SHP77 treated with DMSO at 0.1 percent for 48 hours (cell line): ENCODE measurements at regions not wholly inside any gene's neighbourhood (a gene's known extent, or its start where the extent isn't known, plus 50 kb on each side); places are given as distances from the start of the nearest gene placed in this dataset.

Source experiments
- DNase-seq: peaks from one replicate; lab custom pipeline; 2025; lab: John Stamatoyannopoulos, UW

DNA sequence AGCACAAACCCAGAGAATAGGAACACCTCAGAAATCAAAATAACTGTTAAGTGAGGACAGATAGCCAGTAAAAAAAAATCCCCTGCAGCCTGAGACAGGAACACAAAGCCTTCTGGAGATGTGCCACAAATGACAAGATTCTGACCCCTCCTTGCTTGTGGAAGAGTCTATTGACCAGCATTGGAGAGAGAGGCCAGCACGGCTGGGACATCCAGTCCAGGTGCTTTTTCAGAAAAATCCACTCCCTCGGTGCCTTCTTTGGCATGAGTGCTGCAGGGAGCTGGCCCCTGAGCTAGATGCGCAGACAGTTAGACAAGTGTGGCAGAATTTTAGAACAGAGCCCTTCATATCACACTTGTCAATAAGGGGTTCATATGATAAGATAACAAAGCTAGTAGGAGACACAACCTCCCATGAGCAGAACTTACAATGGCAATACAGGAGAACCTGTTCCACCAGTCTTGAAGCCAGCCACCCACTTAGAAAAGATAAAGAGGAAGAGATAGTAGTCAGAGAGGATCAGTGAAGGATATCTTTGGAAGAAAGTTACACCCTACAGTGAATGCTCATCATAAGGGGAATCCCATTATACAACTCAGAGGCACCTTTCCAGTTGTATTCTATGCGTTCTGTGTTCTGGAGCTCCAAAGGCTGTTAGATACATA lies 298.4 kb downstream of the TLE1 start:
- no peak for DNase-seq

GRCh38 chr9:81389569-81389993 lies 299.8 kb downstream of the TLE1 start:
- no peak for DNase-seq

GRCh38 chr9:81388831-81389230 lies 300.5 kb downstream of the TLE1 start:
- DNase-seq, result no peak

GRCh38 chr9:81387360-81388106 lies 301.8 kb downstream of the TLE1 start:
- no peak for DNase-seq

DNA sequence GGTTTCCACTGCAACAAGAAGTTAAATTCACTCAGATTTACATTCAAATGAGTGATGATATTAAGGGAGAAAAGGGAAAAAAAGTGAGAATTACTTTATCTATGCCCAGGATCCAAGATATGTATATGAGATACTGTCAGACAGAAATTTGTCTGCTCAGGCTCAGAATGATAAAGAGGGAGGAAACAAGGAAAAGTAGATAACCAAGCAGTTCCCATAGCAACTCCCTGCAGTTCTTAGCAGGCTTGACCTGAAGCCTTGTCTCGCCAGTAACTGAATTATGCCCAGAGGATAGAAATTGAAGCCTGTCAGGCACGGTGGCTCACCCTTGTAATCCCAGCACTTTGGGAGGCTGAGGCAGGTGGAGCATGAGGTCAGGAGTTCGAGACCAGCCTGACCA lies 304.4 kb downstream of the TLE1 start:
- DNase-seq, result no peak

GRCh38 chr9:81382281-81382680 lies 307.1 kb downstream of the TLE1 start:
- no peak for DNase-seq

- DNase-seq, result no peak
Measured at GRCh38 chr9:81381694-81382093, 307.7 kb downstream of the TLE1 start.

- DNase-seq, result no peak
Measured at GRCh38 chr9:81380504-81381359, 308.6 kb downstream of the TLE1 start.

DNA sequence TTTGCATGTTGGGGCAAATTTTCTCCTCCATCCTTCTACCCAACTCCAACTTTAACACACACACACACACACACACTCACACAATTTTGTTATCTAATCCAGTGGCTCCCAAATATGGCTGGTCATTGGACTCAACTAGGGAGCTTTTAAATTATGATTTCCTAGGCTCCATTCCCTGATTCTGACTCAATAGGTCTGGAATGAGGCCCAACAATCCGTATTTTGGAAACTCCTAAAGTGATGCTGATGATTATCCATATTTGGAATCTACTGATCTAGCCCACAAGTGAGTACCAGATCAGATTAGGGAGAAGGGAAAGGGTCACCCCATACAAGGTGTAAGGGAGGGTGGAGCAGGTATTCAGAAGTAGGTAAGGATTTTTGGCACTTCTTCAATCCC lies 309.7 kb downstream of the TLE1 start:
- DNase-seq, result no peak

GRCh38 chr9:81377921-81378320 lies 311.4 kb downstream of the TLE1 start:
- DNase-seq, result no peak

GRCh38 chr9:81377320-81377719 lies 312.0 kb downstream of the TLE1 start:
- DNase-seq, result no peak

- DNase-seq, result no peak
Measured at GRCh38 chr9:81375187-81376100, 313.9 kb downstream of the TLE1 start.

DNA sequence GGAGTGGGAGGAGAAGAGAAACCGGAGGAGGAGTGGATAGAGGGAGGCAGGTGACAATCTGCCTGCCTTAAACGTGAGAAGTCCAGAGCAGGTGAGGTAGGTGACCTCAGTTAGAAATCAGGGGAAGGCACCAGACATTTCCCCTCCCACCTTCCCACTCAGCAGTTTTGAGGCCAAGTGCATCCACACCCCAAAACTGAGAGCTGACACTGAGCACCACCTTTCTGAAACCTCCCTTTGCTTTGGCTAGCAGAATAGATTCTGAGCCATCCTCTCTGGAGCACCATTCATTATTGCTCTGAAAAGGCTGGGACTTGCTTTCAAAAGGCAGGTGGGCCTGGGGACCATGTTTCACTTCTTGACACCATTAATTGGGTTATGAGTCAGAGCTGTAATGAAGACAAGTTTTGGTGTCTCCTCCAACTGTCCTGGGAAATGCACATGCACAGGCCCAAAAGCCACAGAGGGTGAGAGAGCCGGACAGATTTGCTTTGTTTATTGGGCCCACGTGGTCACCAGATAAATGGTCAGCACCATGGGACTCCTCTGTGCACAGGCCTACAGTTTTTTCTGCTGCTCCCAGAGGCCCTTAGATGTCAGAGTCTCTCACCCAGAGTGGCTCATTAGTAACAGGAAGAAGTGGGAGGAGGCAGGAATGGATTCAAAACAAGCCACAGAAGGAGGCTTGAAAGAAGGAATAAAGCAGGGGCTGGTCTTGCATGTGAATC lies 314.7 kb downstream of the TLE1 start:
- DNase-seq, result no peak

GRCh38 chr9:81373294-81373693 lies 316.1 kb downstream of the TLE1 start:
- DNase-seq, result no peak

- no peak for DNase-seq
Measured at GRCh38 chr9:81372628-81373191, 316.6 kb downstream of the TLE1 start.

DNA sequence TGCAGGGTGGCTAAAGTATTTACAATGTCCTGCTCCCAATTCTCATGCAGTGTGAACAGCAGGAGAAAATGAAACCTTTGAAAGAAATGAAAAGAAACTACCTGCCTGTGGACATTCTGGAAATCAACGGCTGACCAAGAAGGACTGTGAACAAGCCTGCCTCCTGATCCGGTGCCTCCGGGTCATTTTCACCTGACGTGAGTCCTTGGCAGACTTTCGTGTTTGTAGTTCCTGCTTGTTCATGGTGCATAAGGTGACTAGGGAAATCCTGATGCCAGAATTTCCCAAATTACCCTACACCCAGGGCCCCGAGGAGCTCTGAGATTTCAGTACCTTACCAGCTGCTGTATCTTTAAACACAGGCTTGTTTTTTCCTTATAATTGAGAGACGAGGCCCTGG lies 317.5 kb downstream of the TLE1 start:
- no peak for DNase-seq

DNA sequence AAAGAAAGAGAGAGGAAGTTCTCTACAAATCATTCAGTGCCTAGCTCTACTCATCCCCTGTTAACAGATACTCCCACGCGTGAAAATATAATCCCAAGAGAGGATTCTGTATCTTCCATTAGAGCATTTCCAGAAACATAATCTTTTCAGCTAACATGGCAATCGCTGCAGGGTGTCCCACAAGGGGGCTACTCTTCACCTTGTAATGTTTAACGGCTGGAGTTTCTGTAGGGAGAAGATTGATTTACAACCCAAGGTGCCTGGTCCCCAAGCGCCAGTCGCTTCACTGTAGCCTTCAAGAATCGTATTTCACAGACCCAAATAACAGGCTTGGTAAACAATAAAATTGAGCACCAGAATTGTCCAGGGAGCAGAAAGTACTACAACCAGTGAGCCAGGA lies 318.7 kb downstream of the TLE1 start:
- no peak for DNase-seq

DNA sequence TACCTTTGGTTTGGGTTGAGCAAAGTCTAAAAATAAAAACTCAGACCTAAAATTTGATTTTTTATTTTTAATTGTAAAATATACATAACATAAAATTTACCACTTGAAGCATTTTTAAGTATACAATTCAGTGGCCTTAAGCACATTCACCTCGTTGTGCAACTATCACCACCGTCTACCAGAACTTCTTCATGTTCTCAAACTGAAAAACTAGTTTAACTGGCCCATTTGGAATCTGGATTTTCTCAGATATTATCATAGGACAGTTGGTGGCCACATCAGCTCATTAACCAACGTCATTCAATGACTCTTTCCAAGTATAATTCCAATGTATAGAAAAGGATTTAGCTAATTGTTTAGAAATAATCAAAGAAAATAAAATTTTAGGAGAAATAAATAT lies 319.3 kb downstream of the TLE1 start:
- no peak for DNase-seq

DNA sequence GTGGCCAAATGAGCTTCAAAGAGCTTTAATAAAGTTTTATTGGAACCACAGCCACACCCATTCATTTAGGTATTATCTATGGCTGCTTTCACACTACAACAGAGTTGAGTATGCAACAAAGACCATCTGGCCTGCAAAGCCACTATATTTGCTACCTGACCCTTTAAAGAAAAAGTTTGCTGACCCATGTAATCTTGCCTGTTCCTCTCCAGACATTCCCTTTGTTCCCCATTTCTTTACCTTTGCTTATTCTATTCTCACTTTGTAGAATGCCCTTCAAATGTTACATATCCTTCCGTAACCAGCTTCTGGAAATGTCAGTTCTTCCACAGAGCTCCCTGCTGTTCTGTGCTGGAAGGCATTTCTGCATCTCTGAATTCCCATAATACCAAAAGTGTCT lies 320.2 kb downstream of the TLE1 start:
- no peak for DNase-seq

DNA sequence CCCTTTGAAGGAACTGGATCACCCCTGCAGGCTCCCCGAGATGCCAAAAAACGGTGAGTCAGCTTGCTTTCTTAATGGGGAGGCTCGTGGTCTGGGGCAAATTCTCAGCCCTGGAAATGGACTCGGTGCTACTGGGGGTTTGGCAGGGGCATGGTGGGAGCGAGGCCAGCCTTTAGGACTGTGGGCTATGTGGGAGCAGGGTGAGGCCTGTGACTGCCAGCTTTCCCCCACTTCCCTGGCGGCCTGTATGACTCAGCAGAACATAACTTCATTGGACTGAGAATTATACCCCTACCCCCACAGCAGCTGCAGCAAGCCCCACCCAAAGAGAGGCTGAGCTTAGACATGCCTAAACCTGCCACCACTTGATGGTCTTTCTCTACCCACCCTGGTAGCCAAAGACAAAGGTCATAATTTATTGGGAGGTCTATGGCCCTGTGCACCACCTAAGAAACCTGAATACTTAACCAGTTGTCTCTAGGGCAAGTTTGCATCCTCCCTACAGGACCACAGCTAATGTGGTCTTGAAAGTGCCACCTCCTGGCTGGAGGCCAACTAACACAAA lies 325.3 kb downstream of the TLE1 start:
- DNase-seq, result no peak
